ENCODE measurements at regions not wholly inside any gene's neighbourhood (a gene's known extent, or its start where the extent isn't known, plus 50 kb on each side); places are given as distances from the start of the nearest gene placed in this dataset.

GRCh38 chr2:137813176-137813575 is 151.1 kb upstream of the HNMT start:
- no peak for TF ChIP-seq CTCF (IDR thresholded peaks at IDR 0.05; ENCODE audit: low read depth, low read length, missing control alignments)
- no peak for DNase-seq (ENCODE audit: low read depth)

GRCh38 chr2:137817058-137817457 is 147.2 kb upstream of the HNMT start:
- no peak for TF ChIP-seq CTCF (IDR thresholded peaks at IDR 0.05; ENCODE audit: low read depth, low read length, missing control alignments)
- DNase-seq (ENCODE audit: low read depth): no peak
- no peak overlapping the region for H3K4me3 ChIP-seq (ENCODE audit: low read depth, low read length)

More at GRCh38 chr2:137813176-137813575, 151.1 kb upstream of the HNMT start:
- H3K4me3 ChIP-seq (ENCODE audit: low read depth, low read length): no peak overlapping the region

GRCh38 chr2:137823196-137823595 is 141.1 kb upstream of the HNMT start:
- no peak for TF ChIP-seq CTCF (IDR thresholded peaks at IDR 0.05; ENCODE audit: low read depth, low read length, missing control alignments)
- no peak overlapping the region for H3K4me3 ChIP-seq (ENCODE audit: low read depth, low read length)
- no peak for DNase-seq (ENCODE audit: low read depth)

GRCh38 chr2:137824501-137824900 is 139.8 kb upstream of the HNMT start:
- no peak for DNase-seq (ENCODE audit: low read depth)
- no peak overlapping the region for H3K4me3 ChIP-seq (ENCODE audit: low read depth, low read length)
- no peak for TF ChIP-seq CTCF (IDR thresholded peaks at IDR 0.05; ENCODE audit: low read depth, low read length, missing control alignments)

GRCh38 chr2:137826373-137827372 is 137.6 kb upstream of the HNMT start:
- no peak overlapping the region for H3K4me3 ChIP-seq (ENCODE audit: low read depth, low read length)
- no peak for TF ChIP-seq CTCF (IDR thresholded peaks at IDR 0.05; ENCODE audit: low read depth, low read length, missing control alignments)
- no peak for DNase-seq (ENCODE audit: low read depth)

GRCh38 chr2:137828624-137829023 is 135.6 kb upstream of the HNMT start:
- no peak overlapping the region for H3K4me3 ChIP-seq (ENCODE audit: low read depth, low read length)
- TF ChIP-seq CTCF (IDR thresholded peaks at IDR 0.05; ENCODE audit: low read depth, low read length, missing control alignments): no peak
- DNase-seq (ENCODE audit: low read depth): no peak
